DND-41 (cell line): ENCODE measurements at regions not wholly inside any gene's neighbourhood (a gene's known extent, or its start where the extent isn't known, plus 50 kb on each side); places are given as distances from the start of the nearest gene placed in this dataset.

Experiments
- ATAC-seq: fragments of 200-7000 bp; cut with Tn5 transposase; 3 replicates; pipeline ENCODE4 v1.9.1; 2021; ENCODE audit warnings: low read depth; ENCODE audit not compliant: insufficient read depth
- DNase-seq: peaks from one replicate; pipeline ENCODE4 v3.0.0-alpha.2; 2020
- H2AFZ ChIP-seq: 2 replicates; pipeline ENCODE4 v1.6.0; 2012; ENCODE audit warnings: low read depth, low read length
- H3K27ac ChIP-seq: 2 replicates; pipeline ENCODE4 v1.5.1; 2012; ENCODE audit warnings: low read length, inconsistent platforms
- H3K27me3 ChIP-seq: fragments of 200-600 bp; sonication (generic); 2 replicates; pipeline ENCODE4 v1.6.0; 2012; ENCODE audit warnings: low read length, mild to moderate bottlenecking, inconsistent platforms; ENCODE audit not compliant: insufficient read depth, poor library complexity
- H3K36me3 ChIP-seq: 2 replicates; pipeline ENCODE4 v1.5.1; 2012; ENCODE audit warnings: low read length, inconsistent platforms; ENCODE audit not compliant: insufficient read depth
- H3K4me1 ChIP-seq: 2 replicates; pipeline ENCODE4 v1.5.1; 2012; ENCODE audit warnings: mild to moderate bottlenecking, low read length; ENCODE audit not compliant: insufficient read depth
- H3K4me2 ChIP-seq: 2 replicates; pipeline ENCODE4 v1.6.0; 2012; ENCODE audit warnings: mild to moderate bottlenecking, moderate library complexity, low read length, inconsistent platforms; ENCODE audit not compliant: insufficient read depth
- H3K4me3 ChIP-seq, 2 experiments: fragments of 200-600 bp in 1 of 2; shearing (Covaris generic) in 1 of 2; 2 replicates each; pipeline ENCODE4 v1.5.1; 2012 to 2016; ENCODE audit warnings: inconsistent platforms in 2 of 2, low read length in 2 of 2, mild to moderate bottlenecking in 2 of 2, low read depth in 1 of 2, moderate library complexity in 1 of 2
- H3K79me2 ChIP-seq: 2 replicates; pipeline ENCODE4 v1.6.0; 2012; ENCODE audit warnings: low read length, inconsistent platforms; ENCODE audit not compliant: insufficient read depth
- H3K9ac ChIP-seq: 2 replicates; pipeline ENCODE4 v1.6.0; 2012; ENCODE audit warnings: low read depth, mild to moderate bottlenecking, inconsistent platforms, low read length, moderate library complexity
- H3K9me3 ChIP-seq: 2 replicates; pipeline ENCODE4 v1.5.1; 2012; ENCODE audit warnings: low read length, moderate library complexity, mild to moderate bottlenecking, inconsistent platforms; ENCODE audit not compliant: insufficient read depth, severe bottlenecking
- H4K20me1 ChIP-seq: 2 replicates; pipeline ENCODE4 v1.6.0; 2012; ENCODE audit warnings: low read length; ENCODE audit not compliant: insufficient read depth
- EZH2 ChIP-seq: IDR thresholded peaks from 3 replicates; pipeline ENCODE4 v1.6.1; 2012; ENCODE audit warnings: borderline replicate concordance, low read depth, mild to moderate bottlenecking, moderate library complexity, low read length, inconsistent platforms; ENCODE audit not compliant: severe bottlenecking
- TF ChIP-seq, protein P1 (sequence below): IDR thresholded peaks from 2 replicates; pipeline ENCODE4 v1.5.1; 2012; ENCODE audit warnings: borderline replicate concordance, low read length, moderate library complexity, mild to moderate bottlenecking; ENCODE audit not compliant: poor library complexity, severe bottlenecking; ENCODE audit errors: extremely low read depth

DNA sequence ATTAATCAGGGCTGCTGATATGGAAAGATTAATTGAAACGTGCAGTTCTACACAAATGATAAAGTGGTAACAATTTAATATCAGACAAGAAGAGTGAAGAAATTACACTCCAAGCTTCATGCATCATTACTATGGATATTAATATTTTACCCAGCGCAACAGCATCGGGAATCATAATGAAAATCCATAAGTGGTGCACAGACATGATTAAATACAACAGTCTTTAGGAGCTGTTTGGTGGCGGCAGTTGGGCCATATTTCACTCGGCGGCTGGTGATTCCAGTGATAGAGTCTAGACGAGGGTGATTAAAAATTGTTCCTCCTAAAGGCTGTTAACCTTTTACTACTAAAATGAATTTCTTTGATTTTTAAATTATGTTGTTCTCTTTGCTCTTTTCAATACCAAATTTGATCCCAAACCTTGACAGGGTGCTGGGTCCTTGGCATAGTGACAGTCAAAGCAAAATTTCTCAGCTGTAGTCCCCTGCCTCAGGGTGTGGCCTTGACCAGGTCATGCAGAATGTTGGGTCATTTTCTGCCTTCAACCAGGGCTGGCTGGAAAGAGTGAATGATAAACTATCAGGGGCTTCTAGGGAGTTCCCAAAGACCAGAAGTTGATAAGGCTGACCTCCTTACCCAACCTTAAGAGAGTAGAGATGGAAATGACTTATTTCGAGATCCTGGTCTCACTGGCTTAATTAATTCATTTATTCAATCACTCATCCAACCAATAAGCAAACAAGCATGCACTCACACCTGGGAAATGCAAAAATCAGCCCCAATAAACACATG is 392.0 kb downstream of the IL20RB start:
- no peak overlapping the region for H3K27ac ChIP-seq
- no peaks in the 10 kb centered on the region for H3K27me3 ChIP-seq
- DNase-seq, result no peak
- no peak overlapping the region for H2AFZ ChIP-seq
- no peak overlapping the region for H3K9ac ChIP-seq
- H3K4me3 ChIP-seq, result no peak overlapping the region
- no peaks in the 10 kb centered on the region for H3K4me1 ChIP-seq
- no peaks in the 10 kb centered on the region for H3K9me3 ChIP-seq
- H4K20me1 ChIP-seq, result no peaks in the 10 kb centered on the region
- H3K79me2 ChIP-seq, result no peaks in the 10 kb centered on the region
- no peak overlapping the region for H3K4me2 ChIP-seq
- ATAC-seq, result no peak
- TF ChIP-seq, protein P1, sequence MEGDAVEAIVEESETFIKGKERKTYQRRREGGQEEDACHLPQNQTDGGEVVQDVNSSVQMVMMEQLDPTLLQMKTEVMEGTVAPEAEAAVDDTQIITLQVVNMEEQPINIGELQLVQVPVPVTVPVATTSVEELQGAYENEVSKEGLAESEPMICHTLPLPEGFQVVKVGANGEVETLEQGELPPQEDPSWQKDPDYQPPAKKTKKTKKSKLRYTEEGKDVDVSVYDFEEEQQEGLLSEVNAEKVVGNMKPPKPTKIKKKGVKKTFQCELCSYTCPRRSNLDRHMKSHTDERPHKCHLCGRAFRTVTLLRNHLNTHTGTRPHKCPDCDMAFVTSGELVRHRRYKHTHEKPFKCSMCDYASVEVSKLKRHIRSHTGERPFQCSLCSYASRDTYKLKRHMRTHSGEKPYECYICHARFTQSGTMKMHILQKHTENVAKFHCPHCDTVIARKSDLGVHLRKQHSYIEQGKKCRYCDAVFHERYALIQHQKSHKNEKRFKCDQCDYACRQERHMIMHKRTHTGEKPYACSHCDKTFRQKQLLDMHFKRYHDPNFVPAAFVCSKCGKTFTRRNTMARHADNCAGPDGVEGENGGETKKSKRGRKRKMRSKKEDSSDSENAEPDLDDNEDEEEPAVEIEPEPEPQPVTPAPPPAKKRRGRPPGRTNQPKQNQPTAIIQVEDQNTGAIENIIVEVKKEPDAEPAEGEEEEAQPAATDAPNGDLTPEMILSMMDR, result no peak
- TF ChIP-seq EZH2, result no peak
- H3K36me3 ChIP-seq, result no peaks in the 10 kb centered on the region

DNA sequence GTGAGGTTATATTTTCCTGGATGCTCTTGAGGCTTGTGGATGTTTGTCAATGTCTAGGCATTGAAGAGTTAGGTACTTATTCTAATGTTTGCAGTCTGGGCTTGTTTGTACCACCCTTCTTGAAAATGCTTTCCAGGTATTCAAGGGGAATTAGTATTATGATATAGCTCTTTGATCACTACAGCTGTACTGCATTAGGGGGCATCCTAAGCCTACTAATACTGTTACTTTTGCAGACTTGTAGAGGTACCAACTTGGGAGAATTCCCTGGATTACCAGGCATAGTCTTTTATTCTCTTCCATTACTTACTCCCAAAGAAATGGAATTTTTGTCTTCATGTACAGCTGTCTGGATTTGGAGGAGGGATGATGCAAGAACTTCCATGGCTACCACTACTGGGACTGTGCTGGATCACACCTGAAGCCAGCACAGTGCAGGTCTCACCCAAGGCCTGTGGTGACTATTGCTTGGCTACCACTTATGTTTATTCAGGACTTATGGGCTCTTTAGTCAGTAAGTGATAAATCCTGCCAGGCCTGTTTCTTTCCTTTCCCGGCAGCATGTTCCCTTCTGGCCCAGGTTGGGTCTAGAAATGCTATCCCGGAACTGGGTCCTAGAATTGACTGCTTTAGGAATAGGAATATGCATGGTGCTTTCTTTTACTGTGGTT is 402.9 kb downstream of the IL20RB start:
- H3K9ac ChIP-seq, result no peak overlapping the region
- no peak overlapping the region for H3K4me3 ChIP-seq
- no peaks in the 10 kb centered on the region for H3K79me2 ChIP-seq
- peaks cover 6% of the 10 kb centered on the region for H3K9me3 ChIP-seq
- H3K4me1 ChIP-seq, result no peaks in the 10 kb centered on the region
- no peak for ATAC-seq
- no peaks in the 10 kb centered on the region for H3K27me3 ChIP-seq
- H4K20me1 ChIP-seq, result no peaks in the 10 kb centered on the region
- no peak overlapping the region for H3K4me2 ChIP-seq
- no peak for DNase-seq
- no peak overlapping the region for H3K27ac ChIP-seq
- no peak overlapping the region for H2AFZ ChIP-seq
- H3K36me3 ChIP-seq, result no peaks in the 10 kb centered on the region
- TF ChIP-seq, protein P1, result no peak
- TF ChIP-seq EZH2, result no peak

DNA sequence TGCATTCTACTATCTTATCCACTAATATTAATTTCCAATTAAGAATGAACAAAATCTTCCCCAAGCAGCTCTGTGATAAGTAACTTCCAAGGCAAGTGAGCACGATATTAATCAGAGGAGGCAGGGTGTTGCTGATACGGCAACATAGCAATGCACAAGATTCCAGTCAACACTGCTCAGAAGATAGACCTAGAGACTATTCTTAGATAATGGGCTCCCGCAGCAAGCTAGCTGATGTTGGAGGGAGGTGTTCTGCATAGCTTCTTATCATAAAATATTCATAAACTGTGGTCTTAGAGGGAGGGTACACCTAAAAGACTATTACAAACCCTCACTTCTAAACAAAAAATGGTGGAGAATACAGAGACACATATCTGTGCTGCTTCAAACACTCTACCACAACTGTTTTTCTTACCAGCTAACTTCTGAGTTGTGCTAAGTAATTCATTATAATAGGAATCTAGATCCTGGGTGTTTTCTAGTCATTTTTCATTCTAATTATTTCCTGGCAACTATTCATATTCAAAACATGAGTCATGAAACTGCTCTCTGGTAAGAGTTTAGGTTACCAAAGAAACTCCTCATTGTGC is 382.0 kb upstream of the SOX14 start:
- H4K20me1 ChIP-seq, result no peaks in the 10 kb centered on the region
- no peak overlapping the region for H2AFZ ChIP-seq
- no peak for DNase-seq
- TF ChIP-seq, protein P1, result no peak
- TF ChIP-seq EZH2, result no peak
- H3K27ac ChIP-seq, result no peak overlapping the region
- no peaks in the 10 kb centered on the region for H3K4me1 ChIP-seq
- ATAC-seq, result no peak
- no peak overlapping the region for H3K4me3 ChIP-seq
- no peak overlapping the region for H3K9ac ChIP-seq
- no peaks in the 10 kb centered on the region for H3K36me3 ChIP-seq
- H3K4me2 ChIP-seq, result no peak overlapping the region
- no peaks in the 10 kb centered on the region for H3K79me2 ChIP-seq
- H3K9me3 ChIP-seq, result no peaks in the 10 kb centered on the region
- H3K27me3 ChIP-seq, result no peaks in the 10 kb centered on the region
